ENCODE measurements at regions not wholly inside any gene's neighbourhood (a gene's known extent, or its start where the extent isn't known, plus 50 kb on each side); places are given as distances from the start of the nearest gene placed in this dataset.
A peak's percentile ranks its signal among the peaks of the same experiment; 100 is the strongest.

GRCh38 chr12:115213538-115214016 lies 529.6 kb upstream of the TBX3 start:
- DNase-seq (ENCODE audit: low read depth in 2 of 2) = no peak
- H3K4me3 ChIP-seq (replicated peaks in 1 of 4; ENCODE audit: control extremely low read depth in 1 of 4, insufficient read depth in 1 of 4, low read depth in 3 of 4, low read length in 4 of 4) = no peak overlapping the region
- no peaks in the 10 kb centered on the region for H3K4me1 ChIP-seq (ENCODE audit: control insufficient read depth, extremely low read depth, insufficient read depth, low read length)
- no peaks in the 10 kb centered on the region for H3K27me3 ChIP-seq (ENCODE audit: control insufficient read depth, insufficient read depth, low read length)
- no peaks in the 10 kb centered on the region for H4K20me1 ChIP-seq (ENCODE audit: control insufficient read depth, extremely low read depth, insufficient read depth, low read length)
- H3K9ac ChIP-seq (ENCODE audit: insufficient read depth, low read length) = no peak overlapping the region
- no peak overlapping the region for H3K27ac ChIP-seq (ENCODE audit: insufficient read depth, low read length)
- no peaks in the 10 kb centered on the region for H3K9me3 ChIP-seq (ENCODE audit: control insufficient read depth, insufficient read depth, low read depth, low read length)
- TF ChIP-seq CTCF (conservative IDR thresholded peaks at IDR 0.05 in 1 of 2, IDR thresholded peaks at IDR 0.05 in 1 of 2; ENCODE audit: low read depth in 1 of 2, low read length in 2 of 2) (no peak), EZH2 (IDR thresholded peaks at IDR 0.05; ENCODE audit: low read length, missing control alignments) (no peak)
- no peaks in the 10 kb centered on the region for H3K36me3 ChIP-seq (ENCODE audit: control insufficient read depth, insufficient read depth, low read length)
- no peak overlapping the region for H3K4me2 ChIP-seq (ENCODE audit: extremely low read depth, insufficient read depth, low read length)
- peak overlapping the region; percentile 29 for H2AFZ ChIP-seq (ENCODE audit: low read length)
- H3K79me2 ChIP-seq (ENCODE audit: control insufficient read depth, insufficient read depth, low read length) = no peaks in the 10 kb centered on the region

- no peaks in the 10 kb centered on the region for H3K9me3 ChIP-seq (ENCODE audit: control insufficient read depth, insufficient read depth, low read depth, low read length)
- H2AFZ ChIP-seq (ENCODE audit: low read length) = no peak overlapping the region
- no peak overlapping the region for H3K4me3 ChIP-seq (replicated peaks in 1 of 4; ENCODE audit: control extremely low read depth in 1 of 4, insufficient read depth in 1 of 4, low read depth in 3 of 4, low read length in 4 of 4)
- no peaks in the 10 kb centered on the region for H3K79me2 ChIP-seq (ENCODE audit: control insufficient read depth, insufficient read depth, low read length)
- no peak overlapping the region for H3K9ac ChIP-seq (ENCODE audit: insufficient read depth, low read length)
- H3K4me1 ChIP-seq (ENCODE audit: control insufficient read depth, extremely low read depth, insufficient read depth, low read length) = no peaks in the 10 kb centered on the region
- H3K36me3 ChIP-seq (ENCODE audit: control insufficient read depth, insufficient read depth, low read length) = no peaks in the 10 kb centered on the region
- H3K4me2 ChIP-seq (ENCODE audit: extremely low read depth, insufficient read depth, low read length) = no peak overlapping the region
- H4K20me1 ChIP-seq (ENCODE audit: control insufficient read depth, extremely low read depth, insufficient read depth, low read length) = no peaks in the 10 kb centered on the region
- no peaks in the 10 kb centered on the region for H3K27me3 ChIP-seq (ENCODE audit: control insufficient read depth, insufficient read depth, low read length)
- DNase-seq (ENCODE audit: low read depth in 2 of 2) = no peak
- TF ChIP-seq CTCF (conservative IDR thresholded peaks at IDR 0.05 in 1 of 2, IDR thresholded peaks at IDR 0.05 in 1 of 2; ENCODE audit: low read depth in 1 of 2, low read length in 2 of 2) (no peak), EZH2 (IDR thresholded peaks at IDR 0.05; ENCODE audit: low read length, missing control alignments) (no peak)
- no peak overlapping the region for H3K27ac ChIP-seq (ENCODE audit: insufficient read depth, low read length)
Observed at GRCh38 chr12:115213118-115213517, 529.1 kb upstream of the TBX3 start.

GRCh38 chr12:115212356-115212755 lies 528.4 kb upstream of the TBX3 start:
- Histone ChIP-seq H3K4me3 (replicated peaks in 1 of 4; ENCODE audit: control extremely low read depth in 1 of 4, insufficient read depth in 1 of 4, low read depth in 3 of 4, low read length in 4 of 4) (no peak overlapping the region), H3K27ac (ENCODE audit: insufficient read depth, low read length) (no peak overlapping the region), H3K79me2 (ENCODE audit: control insufficient read depth, insufficient read depth, low read length) (no peaks in the 10 kb centered on the region), H3K9me3 (ENCODE audit: control insufficient read depth, insufficient read depth, low read depth, low read length) (no peaks in the 10 kb centered on the region), H3K36me3 (ENCODE audit: control insufficient read depth, insufficient read depth, low read length) (no peaks in the 10 kb centered on the region), H3K9ac (ENCODE audit: insufficient read depth, low read length) (no peak overlapping the region), H3K4me2 (ENCODE audit: extremely low read depth, insufficient read depth, low read length) (no peak overlapping the region), H3K4me1 (ENCODE audit: control insufficient read depth, extremely low read depth, insufficient read depth, low read length) (no peaks in the 10 kb centered on the region), H2AFZ (ENCODE audit: low read length) (no peak overlapping the region), H4K20me1 (ENCODE audit: control insufficient read depth, extremely low read depth, insufficient read depth, low read length) (no peaks in the 10 kb centered on the region), H3K27me3 (ENCODE audit: control insufficient read depth, insufficient read depth, low read length) (no peaks in the 10 kb centered on the region)
- TF ChIP-seq EZH2 (IDR thresholded peaks at IDR 0.05; ENCODE audit: low read length, missing control alignments) (no peak), CTCF (conservative IDR thresholded peaks at IDR 0.05 in 1 of 2, IDR thresholded peaks at IDR 0.05 in 1 of 2; ENCODE audit: low read depth in 1 of 2, low read length in 2 of 2) (no peak)
- no peak for DNase-seq (ENCODE audit: low read depth in 2 of 2)

Measured in fibroblast of lung (primary cell).